HCEC 1CT (cell line): ENCODE measurements at regions not wholly inside any gene's neighbourhood (a gene's known extent, or its start where the extent isn't known, plus 50 kb on each side); places are given as distances from the start of the nearest gene placed in this dataset.

Experiments
- DNase-seq: peaks from one replicate; pipeline ENCODE4 v3.0.0-alpha.2; 2017

GRCh38 chr18:61989138-61989537, 96.3 kb upstream of the RNF152 start:
- DNase-seq = no peak

GRCh38 chr18:61988100-61988499, 95.3 kb upstream of the RNF152 start:
- DNase-seq = no peak

- no peak for DNase-seq
Observed at GRCh38 chr18:61985681-61986080, 92.9 kb upstream of the RNF152 start.

DNA sequence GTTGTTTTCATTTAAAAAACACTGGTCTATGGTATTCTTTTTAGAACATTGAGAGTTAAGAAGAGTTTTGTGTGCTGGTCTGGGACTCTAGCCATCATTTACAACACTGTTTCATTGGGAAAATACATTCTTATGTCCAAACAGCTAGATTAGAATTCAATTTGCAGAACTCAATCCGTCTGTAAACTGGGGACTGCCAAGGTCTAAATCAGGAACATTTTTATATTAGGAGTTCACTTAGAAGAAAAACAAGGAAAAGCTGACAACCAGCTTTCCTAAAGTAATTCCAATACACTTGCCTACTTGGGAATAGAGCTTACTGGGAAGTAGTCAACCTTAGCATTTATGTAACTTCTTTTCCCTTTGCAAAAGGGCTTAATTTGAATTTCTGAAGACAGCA, 91.5 kb upstream of the RNF152 start:
- no peak for DNase-seq

- DNase-seq = no peak
Observed at GRCh38 chr18:61982475-61982874, 89.7 kb upstream of the RNF152 start.

DNA sequence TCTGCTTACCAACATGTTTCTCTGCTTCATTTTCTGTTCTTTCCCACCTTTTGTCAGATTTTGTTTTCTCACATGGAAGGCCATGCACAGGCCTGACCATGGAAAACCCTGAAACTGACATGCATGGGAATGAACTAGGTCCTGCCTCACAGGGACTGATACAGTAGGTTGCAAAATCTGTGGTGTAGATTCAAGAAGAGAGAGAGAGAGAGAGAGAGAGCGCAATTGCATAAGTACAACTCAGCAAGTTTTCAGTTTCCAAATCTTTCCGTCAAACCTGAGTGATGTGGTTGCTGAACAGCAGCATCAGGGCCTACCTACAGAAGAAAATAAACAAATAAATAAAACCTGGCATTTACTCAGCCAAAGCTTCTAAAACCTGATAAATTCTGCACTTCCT, 87.5 kb upstream of the RNF152 start:
- no peak for DNase-seq

GRCh38 chr18:61975526-61976326, 82.9 kb upstream of the RNF152 start:
- DNase-seq = no peak

DNA sequence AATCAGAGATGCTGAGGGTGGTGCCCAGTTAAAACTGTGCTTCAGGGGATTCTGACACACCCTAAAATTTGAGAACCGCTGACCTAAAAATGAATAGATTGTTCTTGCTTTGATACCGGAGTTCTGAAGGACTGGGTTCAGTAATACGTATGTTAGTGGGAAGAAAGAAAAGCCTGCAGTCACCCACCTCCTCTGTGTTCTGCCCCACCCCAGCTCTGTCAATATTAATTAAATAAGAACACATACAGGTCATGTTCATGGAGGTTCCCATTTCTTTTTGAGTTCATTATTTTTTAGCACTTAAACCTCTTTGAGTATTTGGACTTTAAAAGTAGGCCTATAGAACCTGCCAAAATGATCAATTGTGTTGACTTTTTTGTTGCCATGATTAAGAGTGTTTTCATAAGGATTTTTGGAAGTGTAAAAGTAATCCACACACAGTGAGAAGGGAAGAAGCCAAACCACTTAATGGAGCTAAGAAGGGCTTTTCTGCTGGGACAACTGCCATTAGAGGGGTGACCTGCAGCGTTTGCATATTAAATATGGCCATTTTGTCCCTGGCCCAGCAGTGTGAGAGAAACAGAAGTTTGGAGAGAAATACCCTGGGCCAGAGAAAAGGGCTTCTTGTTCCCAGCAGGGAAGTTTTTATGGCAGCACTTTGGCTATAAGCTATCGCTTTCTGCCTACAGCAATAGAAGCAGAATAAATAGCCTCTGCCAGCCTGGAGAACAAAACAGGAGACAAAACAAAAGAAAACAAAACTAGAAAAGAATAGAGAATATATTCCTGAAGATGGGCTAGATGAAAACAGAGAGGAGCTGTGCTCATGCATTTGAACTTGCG, 80.7 kb upstream of the RNF152 start:
- DNase-seq = no peak

DNA sequence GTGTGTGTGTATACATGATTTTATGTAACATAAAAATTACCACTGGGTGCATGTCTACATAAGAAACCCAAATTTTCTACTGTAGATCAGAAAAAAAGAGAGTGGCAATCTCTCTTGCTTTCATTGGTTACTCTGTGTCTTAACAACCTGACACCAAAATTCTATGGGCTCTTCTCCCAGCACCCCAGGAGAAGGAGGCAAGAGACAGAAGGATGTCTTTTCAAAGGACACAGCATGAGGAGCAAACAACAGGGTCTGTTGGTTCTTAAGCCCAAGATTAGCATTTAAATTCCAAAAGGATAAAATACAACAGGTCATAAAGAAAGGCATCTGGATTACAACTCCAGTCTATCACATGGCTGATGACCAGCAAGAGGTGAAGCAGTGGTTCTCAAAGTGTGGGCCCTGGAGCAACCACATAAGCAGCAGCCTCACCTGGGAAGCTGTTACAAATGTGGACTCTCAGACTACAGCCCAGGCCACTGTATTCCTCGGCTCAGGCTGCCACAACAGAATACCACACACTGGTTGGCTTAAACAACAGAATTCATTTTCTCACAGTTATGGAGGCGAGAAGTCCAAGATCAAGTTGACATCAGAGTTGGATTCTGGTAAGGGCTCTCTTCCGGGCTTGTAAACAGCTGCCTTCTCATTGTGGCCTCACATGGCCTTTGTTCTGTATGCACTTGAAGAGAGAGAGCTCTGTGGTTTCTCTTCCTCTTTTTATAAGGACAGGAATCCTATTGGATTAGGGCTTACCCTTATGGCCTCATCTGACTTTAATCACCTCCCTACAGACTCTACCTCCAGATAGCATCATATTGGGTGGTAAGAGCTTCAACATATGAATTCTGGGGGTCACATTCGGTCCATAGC, 79.8 kb upstream of the RNF152 start:
- no peak for DNase-seq

- DNase-seq = no peak
Observed at GRCh38 chr18:61967252-61967891, 74.6 kb upstream of the RNF152 start.

DNA sequence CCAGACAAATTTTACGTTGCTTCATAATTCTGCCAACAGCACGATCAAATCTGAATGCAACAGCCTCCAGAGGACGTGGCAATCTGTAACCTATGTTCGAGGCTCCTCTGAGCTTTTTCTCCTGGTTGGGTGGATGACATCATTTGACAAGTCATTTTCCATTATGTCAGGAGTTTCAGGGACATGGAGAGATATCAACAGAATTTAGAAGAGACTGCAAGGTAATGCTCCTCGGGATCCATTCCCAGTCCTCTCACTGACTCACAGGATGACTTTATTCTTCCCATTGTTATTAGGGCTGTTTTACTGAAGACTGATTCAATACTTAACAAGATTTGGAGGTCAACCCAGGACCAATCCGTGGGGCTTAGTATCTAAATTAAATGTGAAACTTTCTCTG, 72.5 kb upstream of the RNF152 start:
- DNase-seq = no peak

DNA sequence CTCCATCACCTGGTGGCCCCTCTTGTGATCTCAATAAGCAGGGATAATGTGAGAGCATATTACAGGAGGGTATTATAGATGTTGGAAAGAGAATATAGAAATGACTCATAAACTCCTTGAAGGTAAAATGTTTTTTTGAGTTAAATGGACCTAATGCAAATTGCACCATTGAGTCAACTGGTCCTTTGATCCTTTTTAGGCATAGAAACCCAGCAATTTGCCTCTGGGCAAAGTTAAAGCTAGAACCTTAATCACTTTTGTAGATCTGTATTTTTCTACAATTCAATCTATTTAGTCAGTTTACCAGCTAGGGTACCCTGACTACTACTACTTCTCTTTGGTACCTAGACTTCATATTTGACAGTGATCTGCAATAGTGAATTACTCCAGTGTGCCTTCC, 71.8 kb upstream of the RNF152 start:
- no peak for DNase-seq

DNA sequence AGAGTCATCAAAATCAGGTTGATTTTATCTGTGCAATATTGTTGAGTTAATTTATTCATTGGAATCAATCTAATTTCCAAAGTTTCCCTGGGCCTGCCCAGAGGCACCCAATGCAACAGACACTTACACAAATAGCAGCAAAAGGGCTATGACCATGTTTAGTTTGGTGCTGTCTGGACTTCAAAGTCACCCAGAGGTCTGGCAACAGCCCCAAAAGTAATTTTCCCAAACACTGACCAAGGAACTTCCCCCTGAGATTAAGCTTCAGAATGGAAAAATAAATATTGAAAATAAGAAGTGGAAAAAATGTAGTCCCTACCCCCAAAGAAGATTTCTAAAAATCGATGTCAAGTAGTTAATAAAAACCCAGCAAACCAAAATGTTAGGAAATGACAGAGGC, 70.9 kb upstream of the RNF152 start:
- DNase-seq = no peak

DNA sequence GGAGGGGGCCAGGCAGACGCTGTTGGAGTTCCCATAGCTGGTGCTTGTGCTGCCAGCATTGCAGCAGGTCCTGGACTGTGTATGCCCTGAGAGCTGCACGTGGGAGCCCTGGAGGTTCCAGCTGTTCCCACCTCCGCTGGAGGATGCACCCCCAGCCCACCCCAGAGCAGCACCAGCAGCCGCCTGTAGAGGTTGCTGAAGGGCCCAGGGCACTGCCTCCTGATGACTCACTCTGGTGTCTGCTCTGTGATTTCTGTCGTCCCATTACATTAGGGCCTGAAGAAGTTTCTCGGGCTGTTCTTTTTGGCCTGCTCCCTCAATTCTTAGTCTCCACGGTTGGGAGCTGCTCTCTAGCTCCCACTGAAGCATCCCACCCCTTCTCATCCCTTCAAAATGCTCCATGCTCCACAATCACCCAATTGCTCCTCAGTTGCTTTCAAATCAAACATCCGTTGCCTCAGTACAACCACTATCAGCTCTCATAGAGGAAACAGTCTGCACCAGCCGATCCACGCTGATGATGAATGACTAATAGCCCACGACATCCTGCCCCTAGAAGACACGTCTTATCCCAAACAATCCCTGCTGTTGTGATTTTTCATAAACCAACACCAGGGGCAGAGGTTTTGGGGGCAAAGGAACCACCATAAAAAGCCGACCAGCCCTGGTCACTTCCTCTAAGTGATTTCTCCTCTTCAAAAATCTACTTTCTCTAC, 65.2 kb upstream of the RNF152 start:
- peak; percentile 8 for DNase-seq

DNA sequence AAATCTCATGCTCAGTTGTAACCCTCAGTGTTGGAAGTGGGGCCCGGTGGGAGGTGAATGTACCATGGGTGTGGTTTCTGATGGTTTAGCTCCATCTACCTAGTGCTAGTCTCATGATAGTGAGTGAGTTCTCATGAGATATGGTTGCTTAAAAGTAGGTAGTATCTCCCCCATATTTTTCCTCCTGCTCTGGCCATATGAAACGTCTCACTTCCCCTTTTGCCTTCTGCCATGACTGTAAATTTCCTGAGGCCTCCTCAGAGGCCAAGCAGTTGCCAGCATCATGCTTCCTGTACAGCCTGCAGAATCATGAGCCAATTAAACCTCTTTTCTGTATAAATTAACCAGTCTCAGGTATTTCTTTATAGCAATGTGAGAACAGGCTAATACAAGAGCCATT, 62.8 kb upstream of the RNF152 start:
- DNase-seq = no peak

DNA sequence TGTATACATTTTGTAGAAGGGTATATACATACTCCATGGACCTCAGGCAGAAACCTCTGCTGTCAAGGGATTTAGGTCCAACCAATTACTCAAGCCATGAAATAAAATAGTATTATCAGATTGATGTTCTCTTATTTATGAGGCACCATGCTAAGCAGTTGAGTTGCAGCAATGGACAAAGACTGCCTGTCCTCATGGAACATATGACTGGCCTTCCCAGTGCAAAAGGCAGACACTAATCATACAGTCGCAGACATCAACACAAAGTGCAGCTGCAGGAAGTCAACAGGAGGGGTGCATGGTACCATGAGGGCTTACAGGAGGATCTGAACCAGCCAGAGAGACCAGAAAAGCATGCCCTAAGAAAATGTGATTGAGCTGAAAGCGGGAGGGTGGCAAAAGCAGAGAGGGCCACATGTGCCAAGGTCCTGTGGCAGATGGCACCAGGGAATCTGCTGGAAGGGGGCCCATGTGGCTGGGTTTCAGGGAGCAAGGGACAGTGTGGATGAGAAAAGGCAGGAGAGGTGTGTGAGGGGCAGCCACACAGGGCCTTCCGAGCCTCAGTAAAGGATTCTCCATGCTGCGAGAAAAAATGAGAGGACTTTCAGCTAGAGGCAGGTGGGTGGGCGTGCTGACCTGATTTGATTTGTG, 61.4 kb upstream of the RNF152 start:
- no peak for DNase-seq

DNA sequence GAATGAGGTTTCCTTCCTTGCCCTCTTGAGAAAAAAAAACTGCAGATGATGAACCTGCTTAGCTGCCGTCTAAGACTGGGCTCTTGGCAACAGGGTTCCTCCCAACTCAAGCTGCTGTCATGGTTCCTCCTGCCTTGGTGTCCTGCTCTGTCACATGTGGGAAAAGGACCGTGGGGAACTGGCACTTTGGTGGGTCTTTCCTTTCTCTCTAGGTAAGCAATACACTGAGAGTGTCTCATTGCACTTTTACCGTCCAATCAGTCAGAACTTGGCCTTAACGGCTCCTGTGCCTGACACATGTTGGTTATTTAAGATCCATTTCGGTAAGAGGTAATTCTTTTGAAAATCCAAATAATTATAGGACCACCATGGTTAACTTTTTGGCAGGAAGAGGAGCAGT, 60.8 kb upstream of the RNF152 start:
- no peak for DNase-seq

DNA sequence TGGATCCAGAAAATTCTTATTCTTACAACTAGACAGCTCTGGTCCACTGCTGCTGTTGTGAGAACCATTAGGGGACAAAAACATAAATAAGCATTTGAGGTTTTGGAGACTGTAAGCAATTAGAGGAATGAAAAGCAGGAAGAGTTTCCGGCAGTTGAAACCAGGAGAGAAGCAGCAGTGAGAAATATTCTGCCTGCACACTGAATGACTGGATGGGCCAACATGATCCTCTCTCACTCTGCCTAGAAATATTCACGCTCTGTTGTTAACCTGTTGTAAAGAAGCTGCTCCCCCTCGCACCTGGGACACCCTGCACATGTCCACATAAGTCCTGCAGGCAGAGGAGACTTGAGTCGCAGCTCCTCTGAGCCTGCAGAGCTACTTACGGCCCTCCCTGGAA, 60.4 kb upstream of the RNF152 start:
- no peak for DNase-seq

- no peak for DNase-seq
Observed at GRCh38 chr18:61951396-61951795, 58.6 kb upstream of the RNF152 start.

GRCh38 chr18:61950371-61950770, 57.6 kb upstream of the RNF152 start:
- no peak for DNase-seq

DNA sequence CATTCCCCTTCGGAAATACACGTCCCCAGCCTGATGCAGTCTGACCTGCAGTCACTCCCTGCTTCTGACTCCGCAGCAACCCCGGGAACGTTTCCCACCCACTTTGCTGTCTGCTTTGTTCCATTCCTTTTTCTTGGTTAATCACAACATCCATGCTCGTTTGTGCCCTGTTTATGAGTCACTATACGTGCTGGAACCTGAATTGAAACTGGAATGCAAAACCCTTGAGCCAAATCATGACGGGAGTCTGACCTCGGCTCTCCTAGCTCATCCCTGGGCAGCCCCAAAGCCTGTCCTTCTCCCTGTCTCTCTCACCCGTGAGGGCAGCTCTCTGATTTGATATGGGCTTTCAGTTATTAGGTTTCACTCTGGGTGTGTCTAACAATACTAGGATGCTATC, 57.1 kb upstream of the RNF152 start:
- peak; percentile 3 for DNase-seq
